ENCODE measurements at regions not wholly inside any gene's neighbourhood (a gene's known extent, or its start where the extent isn't known, plus 50 kb on each side); places are given as distances from the start of the nearest gene placed in this dataset.

- no peak for DNase-seq (ENCODE audit: low read depth in 4 of 4, low spot score in 3 of 4)
These were observed 188.6 kb upstream of the EPHA3 start for GRCh38 chr3:88918841-88919240.

GRCh38 chr3:88921986-88922385 is 185.4 kb upstream of the EPHA3 start:
- no peak for DNase-seq (ENCODE audit: low read depth in 4 of 4, low spot score in 3 of 4)

- DNase-seq (ENCODE audit: low read depth in 4 of 4, low spot score in 3 of 4), result no peak
These were observed 181.2 kb upstream of the EPHA3 start for GRCh38 chr3:88926221-88926620.

- no peak for DNase-seq (ENCODE audit: low read depth in 4 of 4, low spot score in 3 of 4)
These were observed 176.8 kb upstream of the EPHA3 start for GRCh38 chr3:88930611-88931010.

- no peak for DNase-seq (ENCODE audit: low read depth in 4 of 4, low spot score in 3 of 4)
These were observed 170.6 kb upstream of the EPHA3 start for GRCh38 chr3:88936831-88937230.

- no peak for DNase-seq (ENCODE audit: low read depth in 4 of 4, low spot score in 3 of 4)
These were observed 167.1 kb upstream of the EPHA3 start for GRCh38 chr3:88940296-88940695.

- no peak for DNase-seq (ENCODE audit: low read depth in 4 of 4, low spot score in 3 of 4)
These were observed 160.4 kb upstream of the EPHA3 start for GRCh38 chr3:88947013-88947412.

GRCh38 chr3:88954853-88955252 is 152.6 kb upstream of the EPHA3 start:
- no peak for DNase-seq (ENCODE audit: low read depth in 4 of 4, low spot score in 3 of 4)

GRCh38 chr3:88955274-88955673 is 152.1 kb upstream of the EPHA3 start:
- DNase-seq (ENCODE audit: low read depth in 4 of 4, low spot score in 3 of 4), result no peak

- no peak for DNase-seq (ENCODE audit: low read depth in 4 of 4, low spot score in 3 of 4)
These were observed 149.5 kb upstream of the EPHA3 start for GRCh38 chr3:88957711-88958439.

- DNase-seq (ENCODE audit: low read depth in 4 of 4, low spot score in 3 of 4), result no peak
These were observed 147.4 kb upstream of the EPHA3 start for GRCh38 chr3:88960019-88960418.

GRCh38 chr3:88963003-88963402 is 144.4 kb upstream of the EPHA3 start:
- no peak for DNase-seq (ENCODE audit: low read depth in 4 of 4, low spot score in 3 of 4)

GRCh38 chr3:88979760-88980159 is 127.7 kb upstream of the EPHA3 start:
- no peak for DNase-seq (ENCODE audit: low read depth in 4 of 4, low spot score in 3 of 4)

GRCh38 chr3:88983458-88983857 is 124.0 kb upstream of the EPHA3 start:
- DNase-seq (ENCODE audit: low read depth in 4 of 4, low spot score in 3 of 4), result no peak

- DNase-seq (ENCODE audit: low read depth in 4 of 4, low spot score in 3 of 4), result no peak
These were observed 123.2 kb upstream of the EPHA3 start for GRCh38 chr3:88984256-88984655.

GRCh38 chr3:88984832-88985231 is 122.6 kb upstream of the EPHA3 start:
- DNase-seq (ENCODE audit: low read depth in 4 of 4, low spot score in 3 of 4), result no peak

GRCh38 chr3:88985491-88985890 is 121.9 kb upstream of the EPHA3 start:
- no peak for DNase-seq (ENCODE audit: low read depth in 4 of 4, low spot score in 3 of 4)

GRCh38 chr3:88986834-88987233 is 120.6 kb upstream of the EPHA3 start:
- DNase-seq (ENCODE audit: low read depth in 4 of 4, low spot score in 3 of 4), result no peak

- DNase-seq (ENCODE audit: low read depth in 4 of 4, low spot score in 3 of 4), result no peak
These were observed 119.6 kb upstream of the EPHA3 start for GRCh38 chr3:88987776-88988175.

GRCh38 chr3:88988906-88989305 is 118.5 kb upstream of the EPHA3 start:
- no peak for DNase-seq (ENCODE audit: low read depth in 4 of 4, low spot score in 3 of 4)

- no peak for DNase-seq (ENCODE audit: low read depth in 4 of 4, low spot score in 3 of 4)
These were observed 115.9 kb upstream of the EPHA3 start for GRCh38 chr3:88991496-88991895.

- DNase-seq (ENCODE audit: low read depth in 4 of 4, low spot score in 3 of 4), result no peak
These were observed 110.7 kb upstream of the EPHA3 start for GRCh38 chr3:88996691-88997090.

- DNase-seq (ENCODE audit: low read depth in 4 of 4, low spot score in 3 of 4), result no peak
These were observed 110.2 kb upstream of the EPHA3 start for GRCh38 chr3:88997260-88997659.

All from right renal pelvis (tissue), 4 donors.